ENCODE measurements at regions not wholly inside any gene's neighbourhood (a gene's known extent, or its start where the extent isn't known, plus 50 kb on each side); places are given as distances from the start of the nearest gene placed in this dataset.

DNA sequence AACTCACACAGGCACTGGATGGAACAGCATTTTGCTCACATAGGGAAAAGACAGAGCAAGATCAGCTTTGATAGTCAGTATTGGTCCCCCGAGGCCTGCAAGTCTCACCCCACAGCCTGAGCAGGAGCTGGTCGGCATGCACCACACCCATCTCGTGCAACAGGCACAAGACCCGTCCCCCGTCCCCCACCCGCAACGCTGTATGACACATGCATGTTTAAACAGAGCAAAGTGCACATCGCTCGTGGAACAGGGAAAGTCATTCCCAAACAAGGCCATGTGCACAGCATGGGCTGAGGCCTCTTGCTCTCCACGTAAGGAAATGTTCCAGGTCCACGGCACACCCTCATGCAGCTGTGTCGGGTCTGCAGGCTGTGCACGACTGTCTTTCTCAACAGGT lies 527.2 kb downstream of the ACTR3B start:
- ATAC-seq: no peak
- Mint-ChIP-seq H3K27me3 (no peaks in the 10 kb centered on the region), H3K4me3 (no peak overlapping the region), H3K27ac (no peak overlapping the region), H3K4me1 (no peaks in the 10 kb centered on the region), H3K9me3 (ENCODE audit: low read depth) (no peaks in the 10 kb centered on the region), H3K36me3 (no peaks in the 10 kb centered on the region)
- DNase-seq: no peak
- CTCF ChIA-PET: no interaction called here

DNA sequence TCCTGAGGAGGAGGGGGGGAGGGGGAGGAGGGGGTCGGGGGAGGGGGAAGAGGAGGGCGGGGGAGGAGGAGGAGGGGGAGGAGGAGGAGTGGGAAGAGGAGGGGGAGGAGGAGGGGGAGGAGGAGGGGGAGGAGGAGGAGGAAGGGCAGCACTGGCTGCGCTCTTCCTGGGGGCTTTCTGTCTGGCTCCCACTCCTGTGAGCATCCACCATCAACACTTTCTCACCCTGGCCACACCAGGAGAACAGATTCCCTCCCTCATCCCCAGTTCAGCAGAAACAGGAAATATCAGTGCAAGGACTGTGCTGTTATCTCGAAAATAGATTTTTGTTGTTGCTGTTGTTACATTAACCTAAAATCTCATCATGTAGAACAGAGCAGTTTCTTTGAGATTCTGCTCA lies 530.5 kb downstream of the ACTR3B start:
- Mint-ChIP-seq H3K27me3 (no peaks in the 10 kb centered on the region), H3K27ac (no peak overlapping the region), H3K9me3 (ENCODE audit: low read depth) (no peaks in the 10 kb centered on the region), H3K4me3 (no peak overlapping the region), H3K4me1 (no peaks in the 10 kb centered on the region), H3K36me3 (no peaks in the 10 kb centered on the region)
- DNase-seq: no peak
- ATAC-seq: no peak
- CTCF ChIA-PET: no interaction called here

DNA sequence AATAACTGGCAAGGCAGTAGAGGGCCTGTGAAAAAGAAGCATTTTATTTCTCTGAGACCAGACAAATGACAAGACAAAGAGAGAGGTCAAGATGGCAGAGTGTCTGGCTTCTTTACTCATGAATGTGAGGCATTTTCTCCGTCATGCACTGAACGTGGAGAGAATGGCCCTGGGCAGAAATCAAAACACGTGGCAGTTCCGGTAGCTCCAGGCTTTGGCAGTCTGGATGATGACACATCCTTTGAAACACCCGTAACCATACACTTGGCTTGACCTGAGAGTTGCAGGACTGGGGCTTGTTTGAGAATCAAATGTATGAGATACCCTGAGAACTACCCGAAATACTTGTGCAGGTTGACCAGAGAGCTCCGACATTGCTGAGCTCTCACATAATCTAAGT lies 537.6 kb downstream of the ACTR3B start:
- no peak for DNase-seq
- CTCF ChIA-PET: no interaction called here
- no peak for ATAC-seq
- H3K27me3 Mint-ChIP-seq: no peaks in the 10 kb centered on the region
- H3K9me3 Mint-ChIP-seq (ENCODE audit: low read depth): peaks cover 3% of the 10 kb centered on the region
- H3K36me3 Mint-ChIP-seq: peaks cover 2% of the 10 kb centered on the region
- H3K4me3 Mint-ChIP-seq: no peak overlapping the region
- no peaks in the 10 kb centered on the region for H3K4me1 Mint-ChIP-seq
- no peak overlapping the region for H3K27ac Mint-ChIP-seq

DNA sequence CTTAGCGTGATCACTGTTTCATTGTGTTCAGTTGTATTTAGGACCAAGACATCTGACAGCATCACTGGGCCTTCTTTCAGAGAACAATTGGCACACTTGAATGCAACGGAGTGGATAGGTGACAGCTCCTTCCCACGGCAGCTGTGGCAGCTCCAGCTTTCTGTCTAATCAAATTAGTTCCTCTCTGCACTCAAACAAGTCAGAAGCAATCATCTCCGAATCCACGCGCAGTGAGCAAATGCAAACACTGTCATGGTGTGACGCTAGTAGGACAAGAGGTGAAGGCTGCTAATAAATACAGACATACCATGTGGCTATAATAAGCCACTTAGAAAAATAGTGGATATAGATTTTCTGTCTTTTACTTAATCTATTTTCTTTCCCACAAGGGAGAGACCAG lies 542.4 kb downstream of the ACTR3B start:
- H3K27me3 Mint-ChIP-seq: no peaks in the 10 kb centered on the region
- H3K4me1 Mint-ChIP-seq: no peaks in the 10 kb centered on the region
- ATAC-seq (no peak), DNase-seq (no peak)
- H3K27ac Mint-ChIP-seq: no peak overlapping the region
- CTCF ChIA-PET: no interaction called here
- peaks cover 6% of the 10 kb centered on the region for H3K9me3 Mint-ChIP-seq (ENCODE audit: low read depth)
- H3K4me3 Mint-ChIP-seq: no peak overlapping the region
- peaks cover 2% of the 10 kb centered on the region for H3K36me3 Mint-ChIP-seq

DNA sequence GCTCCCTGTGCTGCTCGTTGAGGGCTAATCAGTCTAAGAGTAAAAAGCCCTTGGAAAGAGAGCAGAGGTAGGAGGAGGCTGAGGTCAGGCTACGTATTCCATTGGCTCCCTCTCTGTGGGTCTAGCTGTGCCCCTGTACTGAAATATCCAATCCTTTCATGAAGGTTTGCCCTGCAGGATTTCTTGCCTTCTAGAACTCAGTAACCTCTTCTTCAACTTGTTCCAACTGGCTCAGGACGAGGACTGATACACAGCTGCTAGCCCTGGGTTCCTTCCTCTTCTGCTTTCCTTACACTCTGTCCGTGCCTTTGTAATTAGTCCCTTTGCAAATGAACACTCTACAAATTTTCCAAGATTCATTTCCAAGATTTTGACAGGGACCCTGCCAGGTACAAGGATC lies 560.5 kb downstream of the ACTR3B start:
- no peak overlapping the region for H3K4me3 Mint-ChIP-seq

DNA sequence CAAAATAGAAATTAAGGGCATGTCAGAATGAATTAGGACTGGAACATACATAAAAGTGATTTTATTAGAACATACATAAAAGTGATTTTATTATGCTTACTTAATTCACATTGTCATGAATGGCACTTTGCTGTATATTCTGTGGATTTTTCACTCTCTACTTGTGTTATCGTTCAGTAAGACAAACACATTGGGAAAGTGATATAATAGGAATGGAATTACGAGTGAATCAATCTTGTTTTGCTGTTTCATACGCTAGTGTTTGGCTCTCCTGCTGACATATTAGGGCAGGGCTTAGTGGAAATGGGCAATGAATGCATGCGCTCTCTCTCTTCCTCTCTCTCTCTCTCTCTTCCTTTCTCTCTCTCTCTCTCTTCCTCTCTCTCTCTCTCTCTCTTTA lies 561.1 kb downstream of the ACTR3B start:
- Mint-ChIP-seq H3K4me3 (no peak overlapping the region), H3K9me3 (ENCODE audit: low read depth) (no peaks in the 10 kb centered on the region), H3K4me1 (no peaks in the 10 kb centered on the region), H3K27me3 (no peaks in the 10 kb centered on the region), H3K36me3 (peaks cover 2% of the 10 kb centered on the region), H3K27ac (no peak overlapping the region)
- ATAC-seq (no peak), DNase-seq (no peak)
- CTCF ChIA-PET: no interaction called here

More for the DNA sequence above, 560.5 kb downstream of the ACTR3B start:
- DNase-seq (no peak), ATAC-seq (no peak)
- Mint-ChIP-seq H3K27me3 (no peaks in the 10 kb centered on the region), H3K27ac (no peak overlapping the region), H3K9me3 (ENCODE audit: low read depth) (no peaks in the 10 kb centered on the region), H3K4me1 (no peaks in the 10 kb centered on the region), H3K36me3 (peaks cover 2% of the 10 kb centered on the region)
- CTCF ChIA-PET: no interaction called here

DNA sequence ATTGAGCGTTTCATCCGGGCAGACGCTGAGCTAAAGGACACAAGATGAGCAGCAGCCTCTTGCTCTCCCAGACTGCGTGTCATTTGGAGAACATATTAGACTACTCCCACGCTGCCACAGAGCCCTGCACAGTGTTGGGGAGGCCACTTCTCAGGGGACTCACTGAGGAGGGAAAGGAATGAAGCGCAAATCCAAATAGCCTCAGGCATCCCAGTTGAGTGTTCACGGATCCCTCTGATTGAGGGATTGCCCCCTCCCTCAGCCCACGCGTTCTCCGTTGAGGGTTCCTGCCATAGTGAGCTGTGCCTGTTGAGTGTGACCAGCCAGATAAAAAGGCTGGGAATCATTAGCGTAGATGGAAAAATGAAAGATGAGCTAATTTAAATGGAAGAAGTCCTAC lies 563.4 kb downstream of the ACTR3B start:
- ATAC-seq: no peak
- peaks cover 2% of the 10 kb centered on the region for H3K9me3 Mint-ChIP-seq (ENCODE audit: low read depth)
- H3K36me3 Mint-ChIP-seq: peaks cover 2% of the 10 kb centered on the region

DNA sequence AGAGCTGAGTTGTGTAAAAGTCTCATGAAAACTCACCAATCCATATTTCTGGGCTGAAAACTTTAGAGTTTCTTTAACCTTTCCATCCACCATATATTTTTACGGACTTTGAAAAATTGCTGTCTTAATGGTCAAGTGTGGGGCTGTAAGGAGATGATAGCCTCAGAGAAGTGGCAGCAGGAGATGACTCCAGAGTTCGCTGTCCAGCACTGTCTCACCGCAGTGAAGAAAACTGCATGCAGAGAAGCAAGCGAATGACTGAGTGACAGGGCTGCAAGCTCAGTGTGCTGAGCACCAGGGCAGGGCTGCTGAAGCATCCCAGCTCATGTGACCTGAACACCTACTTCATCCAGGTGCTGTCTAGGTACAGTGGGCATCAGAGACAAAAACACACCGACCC lies 564.5 kb downstream of the ACTR3B start:
- CTCF ChIA-PET: no interaction called here
- ATAC-seq (no peak), DNase-seq (no peak)
- no peaks in the 10 kb centered on the region for H3K4me1 Mint-ChIP-seq
- H3K9me3 Mint-ChIP-seq (ENCODE audit: low read depth): peaks cover 2% of the 10 kb centered on the region
- H3K4me3 Mint-ChIP-seq: no peak overlapping the region
- H3K27ac Mint-ChIP-seq: no peak overlapping the region
- H3K27me3 Mint-ChIP-seq: no peaks in the 10 kb centered on the region
- H3K36me3 Mint-ChIP-seq: no peaks in the 10 kb centered on the region

More for the DNA sequence above, 563.4 kb downstream of the ACTR3B start:
- Mint-ChIP-seq H3K27ac (no peak overlapping the region), H3K4me3 (no peak overlapping the region), H3K27me3 (no peaks in the 10 kb centered on the region), H3K4me1 (no peaks in the 10 kb centered on the region)
- CTCF ChIA-PET: no interaction called here
- DNase-seq: no peak

DNA sequence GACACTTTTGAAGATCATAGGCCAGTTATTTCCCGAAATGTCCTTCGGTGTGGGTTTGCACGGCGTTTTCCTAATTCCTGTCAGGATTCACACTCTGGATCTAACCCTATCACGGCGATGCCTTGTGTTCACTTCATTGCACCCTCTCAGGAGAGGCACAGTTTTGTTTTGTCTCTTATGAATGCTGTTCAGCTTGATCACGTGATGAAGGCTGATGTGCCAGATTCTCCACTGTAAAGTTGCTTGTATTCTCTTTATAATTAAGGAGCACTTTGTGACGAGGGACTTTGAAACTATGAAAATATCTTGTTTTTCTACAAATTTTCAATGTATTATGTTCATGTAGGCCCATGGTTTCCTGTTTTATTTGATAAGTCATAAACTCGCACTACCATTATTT lies 568.1 kb downstream of the ACTR3B start:
- no peaks in the 10 kb centered on the region for H3K36me3 Mint-ChIP-seq
- DNase-seq (no peak), ATAC-seq (no peak)
- CTCF ChIA-PET: no interaction called here
- no peak overlapping the region for H3K4me3 Mint-ChIP-seq
- no peak overlapping the region for H3K27ac Mint-ChIP-seq
- H3K9me3 Mint-ChIP-seq (ENCODE audit: low read depth): peaks cover 2% of the 10 kb centered on the region
- H3K4me1 Mint-ChIP-seq: no peaks in the 10 kb centered on the region
- no peaks in the 10 kb centered on the region for H3K27me3 Mint-ChIP-seq

DNA sequence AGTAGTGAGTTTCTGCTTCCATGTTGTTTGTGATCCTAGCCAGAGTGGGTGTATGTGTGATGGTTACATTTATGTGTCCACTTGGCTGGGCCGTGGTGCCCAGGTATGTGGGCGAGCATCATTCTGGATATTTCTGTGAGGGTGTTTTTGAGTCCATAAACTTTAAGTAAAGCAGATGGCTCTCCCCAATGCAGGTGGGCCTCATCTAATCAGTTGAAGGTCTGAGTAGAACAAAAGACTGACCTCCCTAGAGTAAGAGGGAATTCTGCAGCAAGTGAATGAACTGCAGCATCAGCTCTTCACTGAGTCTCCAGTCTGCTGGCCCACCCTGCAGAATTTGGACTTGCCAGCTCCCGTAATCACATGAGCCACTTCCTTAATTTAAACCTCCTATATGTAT lies 571.9 kb downstream of the ACTR3B start:
- Mint-ChIP-seq H3K4me3 (no peak overlapping the region), H3K27ac (no peak overlapping the region), H3K27me3 (no peaks in the 10 kb centered on the region), H3K9me3 (ENCODE audit: low read depth) (peaks cover 3% of the 10 kb centered on the region), H3K4me1 (no peaks in the 10 kb centered on the region), H3K36me3 (no peaks in the 10 kb centered on the region)
- ATAC-seq (no peak), DNase-seq (no peak)
- CTCF ChIA-PET: no interaction called here

DNA sequence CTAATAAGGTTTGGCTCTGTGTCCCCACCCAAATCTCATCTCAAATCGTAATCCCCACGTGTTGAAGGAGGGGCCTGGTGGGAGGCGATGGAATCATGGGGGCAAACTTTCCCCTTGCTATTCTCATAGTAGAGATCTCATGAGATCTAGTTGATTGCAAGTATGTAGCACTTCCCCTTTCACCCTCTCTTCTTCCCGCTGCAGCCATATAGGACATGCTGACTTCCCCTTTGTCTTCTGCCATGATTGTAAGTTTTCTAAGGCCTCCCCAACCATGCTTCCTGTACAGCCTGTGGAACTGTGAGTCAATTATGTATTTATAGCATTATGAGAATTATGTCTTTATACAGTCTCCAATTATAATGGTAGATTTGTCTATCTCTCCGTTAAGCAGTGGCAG lies 594.5 kb downstream of the ACTR3B start:
- H3K4me1 Mint-ChIP-seq: no peaks in the 10 kb centered on the region
- H3K36me3 Mint-ChIP-seq: no peaks in the 10 kb centered on the region
- CTCF ChIA-PET: no interaction called here
- H3K9me3 Mint-ChIP-seq (ENCODE audit: low read depth): no peaks in the 10 kb centered on the region
- H3K27ac Mint-ChIP-seq: no peak overlapping the region
- DNase-seq (no peak), ATAC-seq (no peak)
- no peak overlapping the region for H3K4me3 Mint-ChIP-seq
- no peaks in the 10 kb centered on the region for H3K27me3 Mint-ChIP-seq

DNA sequence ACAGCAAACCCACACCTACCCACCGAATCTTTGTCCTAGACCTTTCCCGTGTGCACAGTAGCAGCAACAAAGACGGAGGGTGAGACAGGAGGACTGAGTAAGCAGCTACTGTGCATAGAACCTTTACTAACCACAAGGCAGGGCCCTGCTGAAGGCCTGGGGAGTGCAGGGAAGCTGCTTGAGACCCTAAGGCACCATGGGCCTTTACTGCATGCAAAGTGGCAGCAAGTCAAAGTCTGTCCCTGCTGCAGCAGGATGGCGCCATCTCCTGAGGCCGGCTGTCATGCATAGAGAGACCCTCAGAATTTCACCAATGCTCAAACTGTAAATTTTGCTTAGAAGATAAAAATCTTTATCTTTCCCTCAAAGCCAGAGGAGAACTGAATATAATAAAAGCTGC lies 610.5 kb downstream of the ACTR3B start:
- no peak overlapping the region for H3K27ac Mint-ChIP-seq
- no peaks in the 10 kb centered on the region for H3K27me3 Mint-ChIP-seq
- H3K9me3 Mint-ChIP-seq (ENCODE audit: low read depth): peaks cover 6% of the 10 kb centered on the region
- no peak for ATAC-seq
- no peaks in the 10 kb centered on the region for H3K4me1 Mint-ChIP-seq
- no peak overlapping the region for H3K4me3 Mint-ChIP-seq
- H3K36me3 Mint-ChIP-seq: no peaks in the 10 kb centered on the region
- CTCF ChIA-PET: no interaction called here
- no peak for DNase-seq

DNA sequence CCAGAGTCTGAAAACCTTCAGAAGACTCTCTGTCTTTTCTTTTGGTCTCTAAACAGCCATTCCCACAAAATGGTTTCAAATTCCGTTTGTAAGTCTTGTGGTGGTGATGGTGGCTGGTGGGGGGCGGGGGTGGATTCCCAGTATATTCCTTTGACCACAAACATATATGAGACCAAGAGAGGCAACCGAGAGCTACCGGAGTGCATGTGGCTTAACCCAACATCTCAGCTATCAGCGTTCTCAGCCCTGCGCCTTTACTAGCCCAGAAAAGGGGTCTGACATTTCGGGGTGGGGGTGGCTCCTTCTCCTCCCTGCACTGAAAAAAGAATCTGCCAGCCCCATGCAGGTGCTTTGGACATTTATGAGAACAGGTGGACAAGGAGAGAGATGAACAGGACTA lies 621.1 kb downstream of the ACTR3B start:
- ATAC-seq (no peak), DNase-seq (no peak)
- no peak overlapping the region for H3K27ac Mint-ChIP-seq
- H3K27me3 Mint-ChIP-seq: no peaks in the 10 kb centered on the region
- H3K36me3 Mint-ChIP-seq: no peaks in the 10 kb centered on the region
- H3K4me1 Mint-ChIP-seq: no peaks in the 10 kb centered on the region
- CTCF ChIA-PET: no interaction called here
- H3K9me3 Mint-ChIP-seq (ENCODE audit: low read depth): peaks cover 2% of the 10 kb centered on the region
- H3K4me3 Mint-ChIP-seq: no peak overlapping the region

DNA sequence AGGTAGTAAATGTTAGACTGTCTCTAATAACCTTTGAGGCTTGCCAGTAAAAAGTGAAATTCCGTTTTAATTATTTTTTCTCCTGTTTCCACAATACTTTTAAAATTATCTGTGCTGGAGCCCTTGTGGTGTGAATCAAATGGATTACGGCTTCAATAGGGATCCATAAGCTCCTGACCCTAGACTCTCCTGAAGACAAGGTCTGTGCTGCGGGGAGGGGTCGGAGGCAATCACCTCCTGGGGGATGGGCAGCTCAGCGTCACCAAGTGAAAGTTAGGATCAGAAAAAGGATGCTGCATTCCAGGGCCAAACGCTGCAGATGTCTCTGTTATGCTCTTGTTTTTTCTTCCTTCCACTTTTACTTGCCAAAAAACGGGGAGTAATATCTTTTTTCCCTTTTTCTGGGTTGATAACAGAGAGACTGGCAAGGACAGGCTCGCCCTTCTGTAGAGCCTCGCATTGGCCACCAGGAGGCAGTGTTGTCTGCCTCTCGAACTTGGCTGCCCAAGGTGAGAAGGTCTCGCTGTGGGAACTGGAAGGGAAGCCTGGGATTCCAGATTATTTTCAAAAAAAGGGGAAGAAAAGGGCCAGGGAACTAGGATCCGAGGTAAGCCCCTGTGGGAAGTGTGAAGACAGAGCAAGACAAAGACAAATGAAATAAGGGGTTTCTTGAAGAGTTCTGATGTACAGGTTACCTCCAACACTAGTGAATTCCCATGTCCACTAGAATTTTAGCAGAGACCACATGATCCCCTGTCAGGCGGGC lies 621.9 kb downstream of the ACTR3B start:
- Mint-ChIP-seq H3K4me3 (no peak overlapping the region), H3K27me3 (no peaks in the 10 kb centered on the region), H3K27ac (no peak overlapping the region), H3K4me1 (no peaks in the 10 kb centered on the region), H3K9me3 (ENCODE audit: low read depth) (peaks cover 2% of the 10 kb centered on the region), H3K36me3 (no peaks in the 10 kb centered on the region)
- CTCF ChIA-PET: no interaction called here
- DNase-seq (no peak), ATAC-seq (no peak)

DNA sequence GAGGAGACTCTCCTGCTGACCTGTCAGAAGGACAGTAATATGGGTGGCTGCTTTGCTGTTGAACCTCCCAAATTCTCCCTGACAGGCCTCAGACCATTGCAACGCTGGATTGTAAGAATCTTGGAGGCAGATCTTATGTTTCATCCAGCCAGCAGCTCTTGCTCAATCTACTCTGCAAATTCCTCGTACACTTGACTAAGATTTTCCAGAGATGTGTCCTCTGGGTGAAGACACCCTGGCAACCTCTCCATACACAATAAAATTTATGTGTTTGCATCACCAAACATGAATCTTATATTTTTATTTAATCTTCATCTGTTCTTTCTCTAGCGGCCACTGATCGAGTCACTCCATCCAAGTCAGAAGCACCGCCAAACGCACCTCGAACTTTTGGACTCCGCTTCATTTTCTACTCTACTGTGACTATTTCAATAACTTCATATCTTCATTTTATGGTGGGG lies 623.1 kb downstream of the ACTR3B start:
- H3K27ac Mint-ChIP-seq: no peak overlapping the region
- ATAC-seq (no peak), DNase-seq (no peak)
- no peaks in the 10 kb centered on the region for H3K27me3 Mint-ChIP-seq
- H3K4me3 Mint-ChIP-seq: no peak overlapping the region
- no peaks in the 10 kb centered on the region for H3K4me1 Mint-ChIP-seq
- CTCF ChIA-PET: no interaction called here
- no peaks in the 10 kb centered on the region for H3K36me3 Mint-ChIP-seq
- H3K9me3 Mint-ChIP-seq (ENCODE audit: low read depth): peaks cover 4% of the 10 kb centered on the region

Data from activated CD8-positive, alpha-beta memory T cell treated with anti-CD3 and anti-CD28 coated beads, Interleukin-2, amount 10 ng/mL, durations not matched to agents 7 days and 5 days (primary cell).